HG02943 (cell line): ENCODE measurements at regions not wholly inside any gene's neighbourhood (a gene's known extent, or its start where the extent isn't known, plus 50 kb on each side); places are given as distances from the start of the nearest gene placed in this dataset.
"Not testable (repeated sequence)": the region's sequence is repeated elsewhere in the genome, so short reads cannot be mapped to it uniquely, and the experiment has no call there.

Experiments used
- ATAC-seq: cut with Tn5 transposase; IDR thresholded peaks from one replicate; pipeline ENCODE4 v1.9.1; 2021; ENCODE audit warnings: mild to moderate bottlenecking, low read depth, moderate library complexity; ENCODE audit not compliant: unreplicated experiment

DNA sequence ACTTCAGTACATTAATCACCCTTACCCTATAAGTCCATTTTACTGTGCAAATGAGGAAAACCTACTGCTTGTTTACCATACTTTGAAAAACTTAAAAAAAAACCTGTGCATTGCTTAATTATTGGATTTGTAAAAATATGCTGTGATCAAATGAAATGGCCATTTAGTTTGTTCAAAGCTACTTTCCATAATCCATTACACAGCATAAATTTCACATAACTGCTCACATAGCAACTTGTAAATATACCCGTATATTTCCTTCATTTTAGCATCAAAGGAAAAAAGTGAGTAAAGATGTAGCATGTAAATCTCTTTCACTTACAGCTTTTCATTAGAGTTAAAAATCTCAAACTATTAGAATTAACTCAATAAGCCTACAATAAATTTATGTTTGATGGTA, 415.1 kb downstream of the NR4A2 start:
- ATAC-seq = no peak

DNA sequence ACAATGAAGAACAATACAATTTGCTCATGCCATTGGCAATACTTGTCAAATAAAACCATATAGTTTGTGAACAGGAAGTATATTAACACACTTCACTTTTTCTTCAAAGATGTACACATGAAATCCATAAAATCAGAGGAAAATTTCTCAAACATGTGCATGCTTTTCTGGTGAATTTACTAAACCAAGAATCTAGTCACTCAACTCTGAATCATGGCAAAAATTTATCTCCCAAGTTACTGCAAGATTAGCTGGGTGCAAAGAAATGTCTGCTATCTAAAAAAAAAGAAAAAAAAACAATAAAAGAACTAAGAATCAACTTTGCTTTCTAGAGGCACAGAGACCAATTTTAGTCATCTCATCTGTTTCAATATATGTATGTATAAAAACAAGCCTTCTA, 419.2 kb downstream of the NR4A2 start:
- no peak for ATAC-seq

DNA sequence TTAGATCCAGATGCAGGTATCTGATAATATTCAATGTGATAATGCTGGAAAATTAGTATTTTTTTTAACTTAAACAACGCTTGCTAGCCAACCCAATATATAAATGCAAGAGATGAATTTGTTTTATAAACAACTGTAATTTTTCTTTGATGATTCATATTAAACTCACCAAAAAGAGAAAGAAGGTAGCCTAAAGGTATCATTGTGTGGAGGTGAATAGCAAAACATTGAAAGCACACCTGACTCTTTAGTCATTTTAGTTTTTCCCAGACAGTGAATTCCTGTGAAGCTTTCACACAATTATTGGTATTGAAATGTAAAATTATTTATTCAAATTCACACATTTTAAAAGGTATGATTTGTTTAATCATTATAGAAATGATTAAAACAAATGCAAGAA, 424.0 kb downstream of the NR4A2 start:
- ATAC-seq = no peak

DNA sequence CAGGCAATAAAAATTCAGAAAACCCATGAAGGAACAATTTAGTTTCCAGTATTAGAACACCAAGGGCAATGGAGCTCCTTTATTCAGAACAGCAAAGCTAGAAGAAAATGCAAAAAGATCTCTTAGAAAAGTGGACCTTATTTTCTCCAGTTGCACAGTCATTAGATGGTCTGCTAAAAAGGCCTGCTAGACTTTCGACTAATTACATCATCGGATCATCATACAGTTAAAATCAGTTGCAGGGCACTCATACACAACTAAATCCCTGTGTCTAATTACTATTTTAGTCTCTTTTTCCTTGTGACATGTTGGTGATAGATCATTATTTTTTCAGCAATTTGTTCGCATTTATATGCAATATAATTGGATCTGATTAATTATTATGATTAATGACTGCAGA, 425.3 kb downstream of the NR4A2 start:
- ATAC-seq = no peak

DNA sequence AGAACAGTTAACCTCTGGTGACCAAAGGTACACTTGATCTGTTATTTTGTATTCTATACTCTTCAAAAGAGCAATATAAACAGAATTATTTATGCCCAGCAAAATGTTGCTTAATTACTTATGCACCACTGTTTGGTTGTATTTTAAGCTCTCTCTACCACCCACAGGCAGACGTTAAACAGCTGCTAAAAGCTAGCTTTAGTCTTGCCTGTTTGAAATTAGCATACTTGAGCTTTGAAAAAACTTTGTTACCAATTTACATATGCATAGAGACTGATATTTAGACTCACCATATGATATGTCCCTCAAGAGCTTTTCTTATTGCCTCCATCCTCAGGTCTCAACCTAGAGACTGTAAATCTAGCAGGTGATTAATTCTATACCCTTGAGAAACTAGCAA, 426.9 kb downstream of the NR4A2 start:
- no peak for ATAC-seq

DNA sequence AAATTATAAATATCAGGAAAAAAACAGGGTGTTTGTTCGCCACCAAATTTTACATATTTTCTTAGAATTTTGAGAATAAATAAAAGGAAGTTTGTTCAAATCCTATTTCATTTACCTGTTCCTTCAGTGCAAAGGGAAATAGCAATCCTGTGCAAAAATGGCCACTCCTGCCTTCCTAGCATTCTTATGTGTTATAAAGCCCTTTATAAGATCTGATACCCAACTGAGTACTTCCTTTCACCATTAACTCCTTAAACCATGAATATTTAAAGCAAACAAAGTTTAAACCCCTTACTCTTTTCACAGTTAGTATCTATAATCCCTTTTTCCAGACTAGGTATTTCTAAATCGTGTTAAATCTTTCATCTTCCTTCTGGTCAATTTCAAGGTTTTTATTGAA, 427.8 kb downstream of the NR4A2 start:
- ATAC-seq = no peak

DNA sequence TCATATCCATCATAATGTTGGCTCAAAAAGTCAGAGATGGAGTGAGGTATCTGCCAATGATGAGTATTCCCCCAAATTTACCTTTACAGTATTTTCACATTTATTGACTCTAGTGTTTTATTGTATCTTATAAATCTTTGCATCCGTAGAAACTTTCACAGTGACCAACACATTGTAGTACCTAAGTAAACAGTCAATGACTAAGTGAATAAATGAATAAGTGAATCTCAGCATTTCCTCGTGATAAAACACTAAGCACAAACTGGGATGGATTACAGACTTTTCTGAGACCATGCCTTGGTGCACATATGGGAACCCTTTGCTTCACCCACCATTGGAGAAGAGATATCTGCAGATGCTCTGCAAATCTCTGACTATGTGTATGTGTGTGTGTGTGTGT, 429.9 kb downstream of the NR4A2 start:
- no peak for ATAC-seq

DNA sequence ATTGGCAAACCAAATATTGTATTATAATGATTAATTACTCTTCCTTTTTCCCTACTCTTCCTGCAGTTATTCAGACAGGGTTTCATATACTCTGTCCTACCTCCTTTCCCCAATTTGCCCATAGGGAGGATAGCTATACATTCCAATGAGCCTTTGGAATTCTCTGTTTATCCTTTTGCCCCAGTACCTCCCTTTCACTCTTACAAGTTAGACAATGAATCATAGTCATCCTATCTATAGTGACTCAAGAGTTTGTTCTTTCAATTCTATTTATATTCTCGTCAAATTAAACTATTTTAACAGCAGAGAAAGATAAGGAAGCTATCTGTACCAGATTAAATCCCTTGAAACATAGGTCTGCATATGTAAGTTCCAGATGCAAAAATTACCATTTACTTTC, 437.5 kb downstream of the NR4A2 start:
- no peak for ATAC-seq

DNA sequence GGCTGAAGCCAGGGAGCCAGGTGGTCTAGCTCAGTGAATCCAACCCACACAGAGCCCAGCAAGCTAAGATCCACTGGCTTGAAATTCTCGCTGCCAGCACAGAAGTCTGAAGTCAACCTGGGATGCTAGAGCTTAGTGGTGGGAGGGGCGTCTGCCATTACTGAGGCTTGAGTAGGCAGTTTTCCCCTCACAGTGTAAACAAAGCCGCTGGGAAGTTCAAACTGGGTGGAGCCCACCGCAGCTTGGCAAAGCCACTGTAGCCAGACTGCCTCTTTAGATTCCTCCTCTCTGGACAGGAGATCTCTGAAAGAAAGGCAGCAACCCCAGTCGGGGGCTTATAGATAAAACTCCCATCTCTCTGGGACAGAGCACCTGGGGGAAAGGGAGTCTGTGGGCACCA, 452.1 kb downstream of the NR4A2 start:
- not testable (repeated sequence) for ATAC-seq

DNA sequence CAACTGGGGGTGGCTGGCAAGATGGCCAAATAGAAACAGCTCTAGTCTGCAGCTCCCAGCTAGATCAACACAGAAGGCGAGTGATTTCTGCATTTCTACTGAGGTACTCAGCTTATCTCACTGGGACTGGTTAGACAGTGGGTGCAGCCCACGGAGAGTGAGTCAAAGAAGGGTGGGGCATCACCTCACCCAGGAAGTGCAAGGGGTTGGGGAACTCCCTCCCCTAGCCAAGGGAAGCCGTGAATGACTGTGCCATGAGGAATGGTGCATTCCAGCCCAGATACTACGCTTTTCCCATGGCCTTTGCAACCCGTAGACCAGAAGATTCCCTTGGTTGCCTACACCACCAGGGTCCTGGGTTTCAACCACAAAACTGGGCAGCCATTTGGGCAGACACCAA, 452.6 kb downstream of the NR4A2 start:
- not testable (repeated sequence) for ATAC-seq

DNA sequence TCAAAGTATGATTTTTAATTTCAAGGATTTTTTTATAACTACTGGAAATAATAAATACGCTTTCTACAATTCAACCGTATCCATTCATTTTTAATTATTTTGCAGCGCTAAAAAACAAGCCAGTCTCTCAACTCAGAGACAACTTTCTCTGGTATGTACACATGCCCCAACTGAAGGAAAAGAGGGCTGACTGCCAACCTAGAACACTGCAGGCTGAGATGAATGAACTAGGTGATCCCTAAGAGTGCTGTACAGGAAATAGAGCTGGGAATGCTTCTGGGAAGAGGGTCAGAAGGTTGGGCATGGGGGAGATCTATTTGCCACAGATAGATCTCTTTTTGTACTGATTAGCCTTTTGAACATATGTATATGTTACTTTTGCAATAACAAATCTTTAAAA, 460.1 kb downstream of the NR4A2 start:
- no peak for ATAC-seq

DNA sequence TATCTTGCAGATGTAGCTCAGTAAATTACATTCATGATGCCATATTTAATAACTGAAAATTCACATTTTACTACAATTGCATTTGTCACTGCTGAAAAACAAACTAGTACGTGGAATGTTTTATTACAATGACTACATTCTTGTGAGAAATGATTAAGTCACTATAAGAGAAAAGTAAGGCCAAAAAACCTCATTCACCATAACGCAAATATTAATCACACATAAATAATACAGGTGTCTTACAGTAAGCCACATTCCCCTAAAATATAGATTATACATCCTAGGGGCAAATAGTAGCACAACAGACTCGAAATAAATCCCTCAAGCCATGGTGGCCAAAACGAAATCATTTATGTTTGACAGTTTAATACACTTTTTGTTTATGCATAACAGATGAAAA, 460.6 kb downstream of the NR4A2 start:
- ATAC-seq = no peak

DNA sequence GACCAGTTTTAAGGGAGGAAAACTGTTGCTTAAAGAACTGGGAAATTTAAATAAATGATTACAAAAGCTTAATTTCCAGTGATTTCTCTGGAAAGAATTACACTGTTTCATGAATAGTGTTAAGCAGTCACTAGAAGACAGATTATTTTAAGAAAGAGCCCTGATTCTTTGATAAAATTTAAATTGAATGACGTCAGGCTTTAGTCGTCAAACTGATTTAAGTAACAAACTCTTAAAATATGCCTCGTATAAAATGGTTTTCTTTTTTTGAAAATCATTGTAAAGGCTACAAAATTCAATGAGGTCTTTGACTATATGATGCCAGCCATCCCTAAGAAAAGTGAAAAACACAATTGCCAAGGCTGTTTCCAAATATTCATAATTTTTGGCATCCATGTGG, 465.0 kb downstream of the NR4A2 start:
- no peak for ATAC-seq

DNA sequence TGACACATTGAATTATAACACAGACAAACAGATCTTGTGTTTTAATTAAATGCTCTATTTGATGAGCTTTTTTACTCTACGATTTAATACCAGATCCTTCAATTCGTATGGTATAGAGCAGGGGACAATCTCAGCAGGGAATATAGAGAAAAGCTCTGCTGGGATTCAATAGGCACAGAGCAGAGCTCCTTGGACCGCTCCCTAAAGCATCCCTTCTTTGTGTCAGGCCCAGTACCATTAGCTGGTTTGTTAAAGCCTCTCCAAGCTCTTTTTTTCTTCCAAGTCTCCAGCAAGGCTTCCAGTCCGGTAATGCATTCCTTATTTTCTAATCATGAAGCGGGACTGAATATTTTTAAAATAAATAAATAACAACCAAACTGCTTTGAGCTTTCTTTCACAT, 466.0 kb downstream of the NR4A2 start:
- ATAC-seq = no peak

DNA sequence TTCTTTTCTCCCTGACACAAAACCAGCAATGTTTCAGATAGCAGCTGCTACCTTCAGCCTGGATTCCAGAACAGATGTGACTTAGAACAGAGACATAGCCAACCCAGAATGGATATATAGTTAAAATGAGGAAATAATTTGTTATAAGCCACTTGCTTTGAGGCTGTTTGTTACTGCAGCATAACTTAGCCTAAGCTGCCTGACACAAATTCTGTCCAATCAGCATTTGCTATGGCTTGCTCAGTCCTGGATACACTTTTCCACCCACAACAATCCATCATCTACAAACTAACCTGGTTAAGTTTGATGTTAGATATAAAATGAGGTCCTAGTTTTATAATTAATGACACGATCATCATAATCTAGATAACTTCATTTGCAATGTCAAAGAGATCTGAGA, 480.4 kb downstream of the NR4A2 start:
- no peak for ATAC-seq

DNA sequence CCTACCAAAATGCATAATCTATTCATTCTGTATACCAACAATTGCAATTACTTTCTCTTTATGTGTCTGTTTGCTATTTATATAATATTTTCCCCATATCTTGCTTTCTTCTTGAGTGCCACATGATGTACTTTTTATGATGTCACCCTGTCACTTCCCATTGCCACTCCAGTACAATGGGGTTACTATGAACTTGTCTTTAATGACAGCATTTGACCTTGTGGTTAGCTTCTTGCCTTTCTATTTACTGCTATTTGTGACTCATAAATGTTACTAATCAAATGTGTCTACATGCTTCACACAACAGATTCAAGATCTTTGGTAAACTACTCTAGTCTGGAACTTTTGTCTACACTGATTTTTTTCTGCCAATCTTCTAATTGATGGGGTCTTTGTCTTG, 486.3 kb downstream of the NR4A2 start:
- ATAC-seq = no peak

DNA sequence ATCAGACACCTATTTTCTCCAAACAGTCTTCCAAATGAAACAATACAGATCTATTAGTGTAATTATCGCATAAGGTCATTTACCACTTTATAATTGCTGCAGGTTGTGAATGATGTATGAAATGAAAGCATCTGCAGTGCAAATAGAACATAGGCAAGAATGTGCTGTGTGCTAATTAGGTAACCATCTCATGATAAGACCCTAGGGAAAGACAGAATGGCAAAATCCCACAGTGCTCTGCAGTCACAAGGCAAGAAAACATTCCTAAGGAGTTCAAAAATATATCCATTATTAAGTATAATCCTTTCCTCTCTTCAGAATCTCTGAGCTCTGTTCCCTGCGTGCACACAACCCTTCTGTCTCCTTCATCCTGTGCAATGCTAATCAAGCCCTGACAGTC, 488.1 kb downstream of the NR4A2 start:
- ATAC-seq = no peak

DNA sequence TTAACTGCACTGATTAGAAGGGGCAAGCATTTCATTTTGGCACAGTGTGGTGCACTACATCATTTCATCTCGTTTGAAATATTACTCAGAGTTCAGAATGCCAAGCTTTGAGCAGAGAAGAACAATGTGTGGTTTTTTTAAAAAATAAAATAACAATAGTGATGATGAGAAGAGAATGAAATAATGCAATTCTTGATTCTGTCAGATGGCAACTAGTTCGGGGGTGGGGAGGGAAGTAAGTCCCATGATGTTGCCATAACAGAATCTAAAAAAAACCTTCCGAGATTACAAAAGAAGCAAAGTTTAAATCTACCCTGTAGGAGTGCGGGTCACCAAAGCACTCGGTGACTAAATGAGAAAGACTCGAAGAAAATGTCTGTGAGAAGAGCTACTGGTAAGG, 490.4 kb downstream of the NR4A2 start:
- no peak for ATAC-seq

DNA sequence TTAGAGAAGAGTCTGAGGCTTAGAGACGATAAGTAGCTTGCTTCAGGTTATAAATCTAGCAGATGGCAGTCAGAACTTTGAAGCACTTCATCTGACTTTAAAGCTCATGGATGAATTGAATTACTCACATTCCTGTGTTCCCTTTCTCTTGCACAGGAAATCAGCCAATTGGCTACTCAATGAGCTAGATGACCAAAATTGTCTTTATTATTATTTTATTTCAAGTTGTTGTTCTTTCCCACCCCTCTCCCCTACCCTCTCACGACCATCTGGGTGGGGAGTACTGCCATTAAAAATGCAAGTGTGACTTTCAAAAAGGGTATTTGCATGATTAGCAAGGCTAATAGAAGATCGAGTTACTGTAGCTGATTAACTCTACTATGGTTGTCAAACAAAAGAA, 491.1 kb downstream of the NR4A2 start:
- ATAC-seq = no peak

DNA sequence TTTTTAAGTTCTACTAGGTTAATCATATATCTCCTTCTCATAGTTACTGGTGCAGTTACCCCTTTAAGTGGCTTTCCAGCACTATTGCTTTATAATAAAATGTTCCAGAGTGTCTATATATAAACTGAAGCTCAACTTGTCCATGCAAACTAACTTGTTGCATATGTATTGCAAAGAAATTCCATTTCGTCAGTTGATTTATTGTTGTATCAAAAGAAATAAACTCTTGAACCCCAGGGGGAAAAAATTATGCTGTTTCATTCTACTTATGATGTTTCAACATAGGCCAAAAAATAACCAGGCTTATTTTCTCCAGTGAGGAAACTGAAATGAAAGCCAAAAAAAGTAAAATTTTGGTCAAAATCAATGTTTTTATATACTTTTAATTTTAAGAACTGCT, 491.9 kb downstream of the NR4A2 start:
- ATAC-seq = no peak

DNA sequence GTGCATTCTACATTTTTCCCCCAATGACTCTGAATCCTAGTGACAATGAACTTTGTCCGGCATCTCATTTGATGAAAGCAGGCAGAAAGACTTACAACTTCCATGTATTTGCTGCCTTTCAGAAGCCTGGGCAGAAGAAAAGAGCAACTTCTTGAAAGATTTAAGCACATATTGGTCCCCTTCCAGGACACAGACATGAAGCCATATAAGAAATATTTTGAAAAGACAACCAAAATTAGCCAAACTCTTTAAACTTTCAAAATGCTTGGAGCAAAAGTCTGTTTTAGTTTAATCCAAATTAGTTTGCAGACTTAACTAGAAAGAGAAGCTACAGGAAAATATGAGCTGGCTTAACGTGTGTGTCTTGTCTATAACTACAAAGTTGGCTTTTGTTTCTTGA, 492.5 kb downstream of the NR4A2 start:
- no peak for ATAC-seq

DNA sequence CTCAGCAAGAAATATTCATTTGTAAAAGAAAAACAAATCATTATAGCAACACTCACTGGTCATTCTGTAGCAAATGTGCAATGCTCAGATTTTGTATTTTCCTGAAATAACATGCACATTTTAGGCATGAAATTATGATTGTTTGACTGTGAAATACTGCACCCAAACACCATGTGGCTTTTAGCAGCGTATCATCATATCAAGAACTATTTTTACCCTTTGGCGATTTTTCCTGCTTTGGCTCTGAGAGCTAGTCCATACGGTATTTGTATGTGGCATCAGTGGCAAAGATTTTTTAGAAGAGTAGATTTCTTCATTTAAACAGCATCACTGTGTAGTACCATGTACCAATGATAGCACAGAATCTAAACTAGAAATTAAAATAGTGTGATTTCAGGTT, 493.1 kb downstream of the NR4A2 start:
- no peak for ATAC-seq

DNA sequence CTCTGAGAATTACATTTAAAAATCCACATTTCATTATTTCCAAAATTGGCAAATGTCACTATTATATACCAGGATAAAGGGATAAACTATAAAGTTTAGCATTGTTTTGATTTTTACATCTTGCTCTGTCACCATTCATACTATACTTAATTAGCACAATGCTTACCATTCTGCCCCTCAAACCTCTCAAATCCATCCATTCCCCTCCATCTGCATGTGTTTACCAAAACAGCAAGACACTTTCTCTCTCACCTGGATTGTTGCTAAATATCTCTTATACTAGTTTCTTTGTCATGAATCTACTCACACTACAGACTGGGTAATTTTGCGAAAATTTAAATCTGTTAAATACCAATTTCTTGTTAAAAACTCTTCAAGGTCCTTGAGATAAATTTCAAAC, 496.1 kb downstream of the NR4A2 start:
- ATAC-seq = no peak
